GM12878 (cell line): ENCODE measurements at regions not wholly inside any gene's neighbourhood (a gene's known extent, or its start where the extent isn't known, plus 50 kb on each side); places are given as distances from the start of the nearest gene placed in this dataset.

Source experiments
- ATAC-seq: fragments of 200-7000 bp; cut with Tn5 transposase; 3 replicates; pipeline ENCODE4 v1.9.1; 2020; ENCODE audit warnings: mild to moderate bottlenecking, moderate library complexity
- BruUV-seq: library from RNA; stranded (reverse); fragments of 400-500 nt; replicated peaks from 2 replicates; lab custom pipeline; 2021; lab: Mats Ljungman, UMichigan
- CTCF ChIA-PET: fragments of 300-600 bp; sonication (Branson Sonifier 250); formaldehyde crosslinking; extraction: SDS; loops from one replicate; lab custom pipeline; 2021; ENCODE audit warnings: inconsistent platforms; lab: Yijun Ruan, JAX
- POLR2A ChIA-PET: fragments of 350-600 bp; formaldehyde crosslinking; extraction: SDS; loops from one replicate; lab custom pipeline; 2021; ENCODE audit warnings: inconsistent platforms; lab: Charles Lee
- RAD21 ChIA-PET: fragments of 300-600 bp; sonication (Branson Sonifier 250); formaldehyde crosslinking; loops from one replicate; lab custom pipeline; 2023; ENCODE audit warnings: antibody characterized with exemption; ENCODE audit not compliant: unreplicated experiment; lab: Charles Lee
- SMC1A ChIA-PET: fragments of 300-600 bp; sonication (Branson Sonifier 250); formaldehyde crosslinking; loops from one replicate; lab custom pipeline; 2023; ENCODE audit not compliant: unreplicated experiment, uncharacterized antibody; lab: Charles Lee
- DNase-seq: peaks from one replicate; pipeline ENCODE4 v3.0.0-alpha.2; 2011; ENCODE audit warnings: low read depth, low spot score
- FAIRE-seq: peaks from 3 replicates; lab custom pipeline; 2011; peaks lifted over from hg19 to GRCh38; lab: Jason Lieb, UNC
- H2AFZ ChIP-seq: 2 replicates; pipeline ENCODE4 v1.6.0; 2011; ENCODE audit warnings: low read depth, low read length, control low read depth; ENCODE audit not compliant: control insufficient read depth
- H3K27ac ChIP-seq: 2 replicates; pipeline ENCODE4 v1.5.1; 2011; ENCODE audit warnings: control low read depth; ENCODE audit not compliant: control insufficient read depth, insufficient read depth
- H3K27me3 ChIP-seq, 2 experiments: replicated peaks in 1 of 2; 2 replicates each; pipeline versions ENCODE4 v1.6.0 to v1.6.1; 2011; ENCODE audit warnings: low read length in 1 of 2; ENCODE audit not compliant: control insufficient read depth in 2 of 2, insufficient read depth in 2 of 2
- H3K36me3 ChIP-seq, 2 experiments: 2 replicates each; pipeline ENCODE4 v1.5.1; 2011; ENCODE audit warnings: low read length in 1 of 2; ENCODE audit not compliant: control insufficient read depth in 2 of 2, insufficient read depth in 2 of 2
- H3K4me1 ChIP-seq: 2 replicates; pipeline ENCODE4 v1.6.1; 2011; ENCODE audit warnings: mild to moderate bottlenecking, low read length, moderate library complexity, mixed read lengths; ENCODE audit not compliant: control insufficient read depth, insufficient read depth
- H3K4me2 ChIP-seq: 2 replicates; pipeline ENCODE4 v1.6.0; 2011; ENCODE audit warnings: control low read depth; ENCODE audit not compliant: control insufficient read depth, insufficient read depth
- H3K4me3 ChIP-seq: fragments of 200-600 bp; sonication (generic); 2 replicates; pipeline ENCODE4 v1.5.1; 2016
- H3K79me2 ChIP-seq: 2 replicates; pipeline ENCODE4 v1.6.0; 2011; ENCODE audit warnings: low read length; ENCODE audit not compliant: control insufficient read depth, insufficient read depth
- H3K9ac ChIP-seq: 2 replicates; pipeline ENCODE4 v1.8.0; 2011; ENCODE audit warnings: low read length, control low read depth, mixed read lengths; ENCODE audit not compliant: control insufficient read depth, insufficient read depth
- H3K9me3 ChIP-seq: replicated peaks from 3 replicates; pipeline ENCODE4 v1.5.1; 2011; ENCODE audit warnings: mild to moderate bottlenecking, low read length; ENCODE audit not compliant: control insufficient read depth, insufficient read depth
- H4K20me1 ChIP-seq: 2 replicates; pipeline ENCODE4 v1.6.0; 2011; ENCODE audit not compliant: control insufficient read depth, insufficient read depth
- BHLHE40 ChIP-seq, 2 experiments: fragments of 450-650 bp in 1 of 2; IDR thresholded peaks; 2 replicates each; pipeline ENCODE4 v1.6.1; 2011 to 2017; ENCODE audit warnings: low read depth in 2 of 2, borderline replicate concordance in 1 of 2, improper control_type of control experiment in 1 of 2, low read length in 1 of 2, mild to moderate bottlenecking in 1 of 2
- BRCA1 ChIP-seq: IDR thresholded peaks from 2 replicates; pipeline ENCODE4 v1.6.1; 2011; ENCODE audit warnings: low read depth, low read length, improper control_type of control experiment
- CBX3 ChIP-seq: fragments of 200-600 bp; sonication (generic); IDR thresholded peaks from 2 replicates; pipeline ENCODE4 v1.6.1; 2016; ENCODE audit warnings: low read depth, borderline replicate concordance
- GATAD2B ChIP-seq: fragments of 450-650 bp; conservative IDR thresholded peaks from 2 replicates; pipeline ENCODE4 v1.6.1; 2017; ENCODE audit warnings: low read depth, mild to moderate bottlenecking, moderate library complexity
- IKZF1 ChIP-seq: fragments of 450-650 bp; conservative IDR thresholded peaks from 2 replicates; pipeline ENCODE4 v1.6.1; 2017; ENCODE audit warnings: antibody characterized with exemption, mild to moderate bottlenecking
- IRF3 ChIP-seq: fragments of 450-650 bp; IDR thresholded peaks from 2 replicates; pipeline ENCODE4 v1.6.1; 2014; ENCODE audit warnings: mild to moderate bottlenecking
- KAT2A ChIP-seq: conservative IDR thresholded peaks from 2 replicates; pipeline ENCODE4 v1.6.1; 2011; ENCODE audit warnings: low read depth, low read length; ENCODE audit not compliant: control insufficient read depth
- MXI1 ChIP-seq: fragments of 150-350 bp; IDR thresholded peaks from 2 replicates; pipeline ENCODE4 v1.6.1; 2011; ENCODE audit warnings: low read depth, mild to moderate bottlenecking, inconsistent platforms, low read length, improper control_type of control experiment
- MYB ChIP-seq: fragments of 150-350 bp; IDR thresholded peaks from 2 replicates; pipeline ENCODE4 v1.6.1; 2014; ENCODE audit warnings: mild to moderate bottlenecking, low read depth, low read length, borderline replicate concordance
- NFXL1 ChIP-seq: fragments of 450-650 bp; IDR thresholded peaks from 2 replicates; pipeline ENCODE4 v1.6.1; 2017; ENCODE audit warnings: antibody characterized with exemption, mild to moderate bottlenecking, borderline replicate concordance
- PAX5 ChIP-seq: IDR thresholded peaks from 2 replicates; pipeline ENCODE4 v1.6.1; 2011; ENCODE audit warnings: low read depth, low read length, borderline replicate concordance
- POLR2A ChIP-seq: IDR thresholded peaks from 2 replicates; pipeline ENCODE4 v1.6.1; 2011; ENCODE audit warnings: low read depth, mild to moderate bottlenecking, low read length
- SIX5 ChIP-seq: IDR thresholded peaks from 2 replicates; pipeline ENCODE4 v1.6.1; 2011; ENCODE audit warnings: mild to moderate bottlenecking, low read depth, low read length, moderate library complexity; ENCODE audit not compliant: severe bottlenecking
- SKIL ChIP-seq: fragments of 450-650 bp; IDR thresholded peaks from 2 replicates; pipeline ENCODE4 v1.6.1; 2017; ENCODE audit warnings: mild to moderate bottlenecking, low read depth, inconsistent platforms; ENCODE audit not compliant: poor library complexity, severe bottlenecking
- SREBF1 ChIP-seq: IDR thresholded peaks from 2 replicates; pipeline ENCODE4 v1.6.1; 2012; ENCODE audit warnings: mild to moderate bottlenecking, low read length
- SUZ12 ChIP-seq: fragments of 200-600 bp; sonication (generic); IDR thresholded peaks from one replicate; pipeline ENCODE4 v1.6.1; 2018; ENCODE audit warnings: antibody characterized with exemption, mild to moderate bottlenecking; ENCODE audit not compliant: unreplicated experiment
- TBL1XR1 ChIP-seq: IDR thresholded peaks from 2 replicates; pipeline ENCODE4 v1.6.1; 2012; ENCODE audit warnings: low read depth, low read length, improper control_type of control experiment
- TCF7 ChIP-seq: IDR thresholded peaks from 2 replicates; pipeline ENCODE4 v1.6.1; 2014; ENCODE audit warnings: antibody characterized with exemption, borderline replicate concordance
- YBX1 ChIP-seq: fragments of 450-650 bp; IDR thresholded peaks from 2 replicates; pipeline ENCODE4 v1.6.1; 2016; ENCODE audit warnings: antibody characterized with exemption
- WGBS: methylation state at CpG from one replicate; pipeline ENCODE4 v1.1.6; 2016; ENCODE audit warnings: low lambda C conversion rate; ENCODE audit not compliant: insufficient replicate concordance, insufficient coverage; ENCODE audit errors: missing lambda C conversion rate; 5-methylcytosine and 5-hydroxymethylcytosine counted together
- in situ Hi-C: fragments of 300-500 bp; cut with MboI; formaldehyde crosslinking; loops from 9 replicates; pipeline ENCODE4 v1.14.3; 2018; ENCODE audit warnings: mixed read lengths
- intact Hi-C: fragments of 100-400 bp; cut with micrococcal nuclease; formaldehyde crosslinking; loops from one replicate; pipeline ENCODE4 v1.14.2; 2022; ENCODE audit not compliant: unreplicated experiment
- TF ChIP-seq, protein P1 (sequence below): IDR thresholded peaks from 2 replicates; pipeline ENCODE4 v1.6.1; 2011; ENCODE audit warnings: low read depth, low read length, improper control_type of control experiment, borderline replicate concordance

GRCh38 chr18:54684784-54685183 is 93.7 kb downstream of the DYNAP start:
- DNase-seq, result no peak

DNA sequence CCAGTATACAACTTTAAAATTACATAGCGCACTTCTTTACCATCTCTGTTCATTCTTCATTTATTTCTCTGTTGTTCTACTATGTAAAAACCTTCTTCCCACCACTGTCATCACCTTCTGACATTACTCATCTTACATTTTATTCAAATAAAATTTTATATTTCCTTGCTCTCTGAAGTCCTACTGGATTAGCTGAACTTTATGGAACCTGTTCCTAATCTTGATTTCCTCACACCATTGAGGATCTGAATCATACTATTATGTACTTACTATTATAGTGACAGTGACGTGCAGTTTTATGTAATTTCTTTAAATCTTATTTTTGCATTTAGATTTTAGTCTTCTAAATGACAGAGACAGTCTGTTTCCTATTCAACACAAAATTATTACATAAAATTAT is 98.3 kb downstream of the DYNAP start:
- ChIA-PET RAD21 (no interaction called here), POLR2A (no interaction called here), SMC1A (interaction anchor here (1.5 kb wide), 1 partner anchor 18 kb away, joined by 4 read pairs; no protein-coding TSS in a partner anchor), CTCF (interaction anchor here (2.0 to 2.3 kb wide), 2 partner anchors 10 to 18 kb away, joined by 5 to 10 read pairs; no protein-coding TSS in a partner anchor)
- no TSS peak for BruUV-seq
- no peak overlapping the region for H3K27ac ChIP-seq
- H3K4me1 ChIP-seq, result no peaks in the 10 kb centered on the region
- ATAC-seq (no peak), FAIRE-seq (no peak), DNase-seq (no peak)
- H3K9me3 ChIP-seq, result no peaks in the 10 kb centered on the region
- H3K4me3 ChIP-seq, result no peak overlapping the region
- no peaks in the 10 kb centered on the region for H3K36me3 ChIP-seq
- no peak overlapping the region for H3K4me2 ChIP-seq
- no peak overlapping the region for H2AFZ ChIP-seq
- in situ Hi-C loops, result loop anchor here (25.0 kb wide), 1 partner anchor 1898 kb away; no protein-coding TSS in a partner anchor
- H3K79me2 ChIP-seq, result no peaks in the 10 kb centered on the region
- H4K20me1 ChIP-seq, result no peaks in the 10 kb centered on the region
- intact Hi-C loops, result no loop called here
- no peak overlapping the region for H3K9ac ChIP-seq
- H3K27me3 ChIP-seq, result no peaks in the 10 kb centered on the region
- WGBS, result 40% methylated on average over 2 of the region's 2 CpGs
- TF ChIP-seq PAX5 (no peak), SKIL (no peak), BHLHE40 (IDR thresholded peaks at IDR 0.05; ENCODE audit: borderline replicate concordance in 1 of 2, low read depth in 2 of 2, low read length in 1 of 2) (no peak), MXI1 (no peak), SUZ12 (no peak), SREBF1 (no peak), CBX3 (no peak), POLR2A (no peak), IRF3 (no peak)

More at GRCh38 chr18:54684784-54685183, 93.7 kb downstream of the DYNAP start:
- FAIRE-seq (no peak), ATAC-seq (no peak)
- Histone ChIP-seq H3K36me3 (no peaks in the 10 kb centered on the region), H3K9ac (no peak overlapping the region), H3K4me2 (no peak overlapping the region), H3K27me3 (0 out of 4 replicates have a peak, but pooled peaks cover 0 to 3% of the 10 kb centered on the region in 2 experiments), H3K27ac (no peak overlapping the region), H4K20me1 (no peaks in the 10 kb centered on the region), H3K4me1 (no peaks in the 10 kb centered on the region), H3K4me3 (no peak overlapping the region), H2AFZ (no peak overlapping the region)
- CTCF ChIA-PET, result interaction anchor here (1.4 kb wide), 1 partner anchor 14 kb away, joined by 3 read pairs; no protein-coding TSS in a partner anchor
- RAD21 ChIA-PET, result interaction anchor here (1.0 kb wide), 1 partner anchor 13 kb away, joined by 3 read pairs; no protein-coding TSS in a partner anchor
- POLR2A ChIA-PET, result no interaction called here
- TF ChIP-seq TBL1XR1 (no peak), TCF7 (no peak), SIX5 (no peak), GATAD2B (no peak), BRCA1 (no peak), IKZF1 (no peak), NFXL1 (no peak), KAT2A (no peak), MYB (no peak), YBX1 (no peak)
- TF ChIP-seq, protein P1, sequence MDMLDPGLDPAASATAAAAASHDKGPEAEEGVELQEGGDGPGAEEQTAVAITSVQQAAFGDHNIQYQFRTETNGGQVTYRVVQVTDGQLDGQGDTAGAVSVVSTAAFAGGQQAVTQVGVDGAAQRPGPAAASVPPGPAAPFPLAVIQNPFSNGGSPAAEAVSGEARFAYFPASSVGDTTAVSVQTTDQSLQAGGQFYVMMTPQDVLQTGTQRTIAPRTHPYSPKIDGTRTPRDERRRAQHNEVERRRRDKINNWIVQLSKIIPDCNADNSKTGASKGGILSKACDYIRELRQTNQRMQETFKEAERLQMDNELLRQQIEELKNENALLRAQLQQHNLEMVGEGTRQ, result no peak
- TF ChIP-seq, all 136 proteins: peak for 0
- no TSS peak for BruUV-seq
- in situ Hi-C loops (loop anchor here (25.0 kb wide), 1 partner anchor 1903 kb away; no protein-coding TSS in a partner anchor), intact Hi-C loops (no loop called here)
- Histone ChIP-seq H3K79me2 (no peaks in the 10 kb centered on the region), H3K9me3 (no peaks in the 10 kb centered on the region)
- SMC1A ChIA-PET, result no interaction called here
- WGBS, result 2% methylated on average over 6 of the region's 6 CpGs
